ACC112 (cell line): ENCODE measurements at regions not wholly inside any gene's neighbourhood (a gene's known extent, or its start where the extent isn't known, plus 50 kb on each side); places are given as distances from the start of the nearest gene placed in this dataset.

ENCODE experiments used
- H2AFZ ChIP-seq: fragments of 200-600 bp; sonication (generic); one replicate; pipeline ENCODE4 v1.6.0; 2017; ENCODE audit warnings: antibody characterized with exemption, low read length; ENCODE audit not compliant: unreplicated experiment
- H3K27ac ChIP-seq: fragments of 200-600 bp; sonication (generic); 2 replicates; pipeline ENCODE4 v1.5.1; 2014; ENCODE audit warnings: low read depth, mild to moderate bottlenecking, antibody characterized with exemption, low read length, moderate library complexity
- H3K27me3 ChIP-seq: fragments of 200-600 bp; sonication (generic); 2 replicates; pipeline ENCODE4 v1.6.1; 2014; ENCODE audit warnings: mild to moderate bottlenecking, antibody characterized with exemption, low read length, moderate library complexity, mixed read lengths; ENCODE audit not compliant: insufficient read depth
- H3K36me3 ChIP-seq: fragments of 200-600 bp; sonication (generic); 2 replicates; pipeline ENCODE4 v1.6.1; 2016; ENCODE audit warnings: mild to moderate bottlenecking, antibody characterized with exemption, low read length, moderate library complexity, mixed read lengths; ENCODE audit not compliant: insufficient read depth
- H3K4me1 ChIP-seq: fragments of 200-600 bp; sonication (generic); one replicate; pipeline ENCODE4 v1.6.1; 2016; ENCODE audit warnings: low read length, mixed read lengths; ENCODE audit not compliant: insufficient read depth, unreplicated experiment, control insufficient read depth
- H3K4me3 ChIP-seq: fragments of 200-600 bp; sonication (generic); 2 replicates; pipeline ENCODE4 v1.5.1; 2014; ENCODE audit warnings: mild to moderate bottlenecking, low read depth, low read length
- H3K79me2 ChIP-seq: fragments of 200-600 bp; sonication (generic); one replicate; pipeline ENCODE4 v1.6.0; 2016; ENCODE audit warnings: low read length; ENCODE audit not compliant: control insufficient read depth, unreplicated experiment, insufficient read depth

GRCh38 chr1:221940631-221941030 is 198.7 kb upstream of the DUSP10 start:
- no peaks in the 10 kb centered on the region for H3K27me3 ChIP-seq
- H3K27ac ChIP-seq, result no peak overlapping the region
- no peaks in the 10 kb centered on the region for H3K36me3 ChIP-seq
- H2AFZ ChIP-seq, result no peak overlapping the region
- H3K79me2 ChIP-seq, result no peaks in the 10 kb centered on the region
- H3K4me3 ChIP-seq, result no peak overlapping the region
- H3K4me1 ChIP-seq, result no peaks in the 10 kb centered on the region

- Histone ChIP-seq H3K27me3 (no peaks in the 10 kb centered on the region), H2AFZ (no peak overlapping the region), H3K79me2 (no peaks in the 10 kb centered on the region), H3K36me3 (no peaks in the 10 kb centered on the region), H3K4me1 (no peaks in the 10 kb centered on the region), H3K27ac (no peak overlapping the region), H3K4me3 (no peak overlapping the region)
Observed at GRCh38 chr1:221939607-221940006, 197.7 kb upstream of the DUSP10 start.

GRCh38 chr1:221937155-221937953 is 195.5 kb upstream of the DUSP10 start:
- no peak overlapping the region for H3K27ac ChIP-seq
- H2AFZ ChIP-seq, result no peak overlapping the region
- no peaks in the 10 kb centered on the region for H3K36me3 ChIP-seq
- no peaks in the 10 kb centered on the region for H3K27me3 ChIP-seq
- H3K79me2 ChIP-seq, result no peaks in the 10 kb centered on the region
- no peak overlapping the region for H3K4me3 ChIP-seq
- H3K4me1 ChIP-seq, result no peaks in the 10 kb centered on the region

GRCh38 chr1:221933814-221934213 is 191.9 kb upstream of the DUSP10 start:
- H3K27me3 ChIP-seq, result no peaks in the 10 kb centered on the region
- H3K4me3 ChIP-seq, result no peak overlapping the region
- no peaks in the 10 kb centered on the region for H3K36me3 ChIP-seq
- H2AFZ ChIP-seq, result no peak overlapping the region
- H3K27ac ChIP-seq, result no peak overlapping the region
- no peaks in the 10 kb centered on the region for H3K4me1 ChIP-seq
- H3K79me2 ChIP-seq, result no peaks in the 10 kb centered on the region

GRCh38 chr1:221926441-221926840 is 184.6 kb upstream of the DUSP10 start:
- Histone ChIP-seq H3K4me3 (no peak overlapping the region), H3K27ac (no peak overlapping the region), H3K79me2 (no peaks in the 10 kb centered on the region), H3K36me3 (no peaks in the 10 kb centered on the region), H3K27me3 (no peaks in the 10 kb centered on the region), H3K4me1 (no peaks in the 10 kb centered on the region), H2AFZ (no peak overlapping the region)

GRCh38 chr1:221925947-221926346 is 184.1 kb upstream of the DUSP10 start:
- H3K4me1 ChIP-seq, result no peaks in the 10 kb centered on the region
- no peak overlapping the region for H2AFZ ChIP-seq
- H3K36me3 ChIP-seq, result no peaks in the 10 kb centered on the region
- H3K4me3 ChIP-seq, result no peak overlapping the region
- H3K79me2 ChIP-seq, result no peaks in the 10 kb centered on the region
- H3K27ac ChIP-seq, result no peak overlapping the region
- H3K27me3 ChIP-seq, result no peaks in the 10 kb centered on the region

- Histone ChIP-seq H3K36me3 (no peaks in the 10 kb centered on the region), H3K4me1 (no peaks in the 10 kb centered on the region), H3K27ac (no peak overlapping the region), H2AFZ (no peak overlapping the region), H3K27me3 (no peaks in the 10 kb centered on the region), H3K4me3 (no peak overlapping the region), H3K79me2 (no peaks in the 10 kb centered on the region)
Observed at GRCh38 chr1:221923929-221924598, 182.2 kb upstream of the DUSP10 start.

GRCh38 chr1:221921936-221922335 is 180.0 kb upstream of the DUSP10 start:
- Histone ChIP-seq H3K27ac (no peak overlapping the region), H3K36me3 (no peaks in the 10 kb centered on the region), H3K4me1 (no peaks in the 10 kb centered on the region), H3K27me3 (no peaks in the 10 kb centered on the region), H2AFZ (no peak overlapping the region), H3K4me3 (no peak overlapping the region), H3K79me2 (no peaks in the 10 kb centered on the region)

GRCh38 chr1:221919743-221920142 is 177.9 kb upstream of the DUSP10 start:
- H3K4me1 ChIP-seq, result no peaks in the 10 kb centered on the region
- H2AFZ ChIP-seq, result no peak overlapping the region
- H3K27me3 ChIP-seq, result no peaks in the 10 kb centered on the region

GRCh38 chr1:221919341-221919740 is 177.5 kb upstream of the DUSP10 start:
- no peak overlapping the region for H3K27ac ChIP-seq
- H3K36me3 ChIP-seq, result no peaks in the 10 kb centered on the region
- no peaks in the 10 kb centered on the region for H3K4me1 ChIP-seq
- H3K4me3 ChIP-seq, result no peak overlapping the region
- no peaks in the 10 kb centered on the region for H3K27me3 ChIP-seq
- H2AFZ ChIP-seq, result no peak overlapping the region
- H3K79me2 ChIP-seq, result no peaks in the 10 kb centered on the region

More at GRCh38 chr1:221919743-221920142, 177.9 kb upstream of the DUSP10 start:
- H3K36me3 ChIP-seq, result no peaks in the 10 kb centered on the region
- no peak overlapping the region for H3K27ac ChIP-seq
- H3K4me3 ChIP-seq, result no peak overlapping the region
- H3K79me2 ChIP-seq, result no peaks in the 10 kb centered on the region

GRCh38 chr1:221916176-221916575 is 174.3 kb upstream of the DUSP10 start:
- no peaks in the 10 kb centered on the region for H3K36me3 ChIP-seq
- H2AFZ ChIP-seq, result no peak overlapping the region
- peaks cover 13% of the 10 kb centered on the region for H3K4me1 ChIP-seq
- no peaks in the 10 kb centered on the region for H3K79me2 ChIP-seq
- H3K27ac ChIP-seq, result no peak overlapping the region
- no peaks in the 10 kb centered on the region for H3K27me3 ChIP-seq
- H3K4me3 ChIP-seq, result no peak overlapping the region
